Small intestine (tissue), 7 donors: ENCODE measurements at regions not wholly inside any gene's neighbourhood (a gene's known extent, or its start where the extent isn't known, plus 50 kb on each side); places are given as distances from the start of the nearest gene placed in this dataset.

ENCODE experiments used
- DNase-seq, 2 donors: peaks; one replicate each; pipeline versions ENCODE4 v3.0.0 to v3.0.0-alpha.2; 2013
- FAIRE-seq: peaks from 2 replicates; lab custom pipeline; 2012; peaks lifted over from hg19 to GRCh38; lab: Jason Lieb, UNC
- H3K27ac ChIP-seq, 3 donors: one replicate each; pipeline ENCODE4 v1.5.1; 2013; ENCODE audit warnings: low read length in 2 of 3, mild to moderate bottlenecking in 2 of 3, control low read depth in 1 of 3, inconsistent platforms in 1 of 3, low read depth in 1 of 3, moderate library complexity in 1 of 3
- H3K27me3 ChIP-seq, 3 donors: one replicate each; pipeline ENCODE4 v1.6.1; 2013; ENCODE audit warnings: low read length in 3 of 3, inconsistent platforms in 1 of 3; ENCODE audit not compliant: control insufficient read depth in 3 of 3, insufficient read depth in 3 of 3
- H3K36me3 ChIP-seq, 3 donors: one replicate each; pipeline ENCODE4 v1.6.1; 2013; ENCODE audit warnings: low read length in 3 of 3, inconsistent platforms in 1 of 3, low read depth in 1 of 3, mild to moderate bottlenecking in 1 of 3, moderate library complexity in 1 of 3; ENCODE audit not compliant: control insufficient read depth in 3 of 3, insufficient read depth in 2 of 3
- H3K4me1 ChIP-seq, 3 donors: one replicate each; pipeline ENCODE4 v1.6.1; 2013; ENCODE audit warnings: low read length in 2 of 3, inconsistent platforms in 1 of 3, low read depth in 1 of 3, mild to moderate bottlenecking in 1 of 3, moderate library complexity in 1 of 3; ENCODE audit not compliant: control insufficient read depth in 3 of 3, insufficient read depth in 2 of 3
- H3K4me3 ChIP-seq, 3 donors: one replicate each; pipeline ENCODE4 v1.5.1; 2013; ENCODE audit warnings: low read length in 3 of 3, control low read depth in 1 of 3, inconsistent platforms in 1 of 3, low read depth in 1 of 3, mild to moderate bottlenecking in 1 of 3, moderate library complexity in 1 of 3
- H3K9me3 ChIP-seq, 2 donors: one replicate each; pipeline ENCODE4 v1.6.1; 2013; ENCODE audit warnings: low read depth in 1 of 2, low read length in 1 of 2; ENCODE audit not compliant: control insufficient read depth in 2 of 2, insufficient read depth in 1 of 2
- WGBS, 3 donors: extraction: QIAGEN DNeasy Blood & Tissue Kit; methylation state at CpG; one replicate each; pipeline ENCODE4 v1.1.7; 2013; 5-methylcytosine and 5-hydroxymethylcytosine counted together
- donor health status: healthy with polysubstance abuse.
- donor health status: control.
- donor health status: control.
- donor health status: Bipolar disorder and iron deficiency.
- donor health status: healthy.

- FAIRE-seq (no peak), DNase-seq (no peak)
- Histone ChIP-seq H3K4me3 (no peak overlapping the region), H3K27me3 (no peaks in the 10 kb centered on the region), H3K36me3 (no peaks in the 10 kb centered on the region), H3K4me1 (no peaks in the 10 kb centered on the region), H3K9me3 (peaks cover 0 to 3% of the 10 kb centered on the region in 2 donors), H3K27ac (no peak overlapping the region)
- WGBS, 3 donors = 77 to 83% (median 79%) methylated on average over 2 of the region's 2 CpGs
Measured at GRCh38 chr7:15885678-15886077, 199.2 kb upstream of the MEOX2 start.

DNA sequence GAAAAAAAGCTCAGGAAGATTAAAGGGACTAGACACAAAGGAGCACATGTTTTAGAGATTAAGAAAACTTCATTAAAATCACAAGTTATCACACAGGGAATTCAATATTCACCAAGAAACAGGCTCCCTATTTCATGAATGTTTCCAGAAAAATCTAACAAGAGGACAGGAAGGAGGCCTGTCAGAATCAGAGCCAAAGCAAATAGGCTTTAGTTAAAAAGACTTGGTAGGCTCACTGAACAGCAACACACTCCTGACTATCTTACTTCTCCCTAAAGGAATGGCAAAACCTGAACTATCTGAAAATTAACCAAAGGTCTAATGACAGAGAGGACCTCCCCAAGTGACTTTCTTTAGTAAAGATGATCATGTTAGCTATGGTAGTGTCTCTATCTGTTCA is 188.3 kb upstream of the MEOX2 start:
- Histone ChIP-seq H3K36me3 (no peaks in the 10 kb centered on the region), H3K27me3 (no peaks in the 10 kb centered on the region), H3K4me1 (peaks cover 0 to 8% (median 0%) of the 10 kb centered on the region in 3 donors), H3K4me3 (no peak overlapping the region), H3K9me3 (no peaks in the 10 kb centered on the region), H3K27ac (no peak overlapping the region)
- FAIRE-seq (no peak), DNase-seq (no peak)

- no peak for FAIRE-seq
- DNase-seq = peak; percentile 43 to 65
- no peaks in the 10 kb centered on the region for H3K36me3 ChIP-seq
- H3K27ac ChIP-seq = peak overlapping the region in 1 of 3 donors; percentile 24
- H3K9me3 ChIP-seq = no peaks in the 10 kb centered on the region
- no peak overlapping the region for H3K4me3 ChIP-seq
- 12 to 59% (median 19%) methylated on average over 1 of the region's 1 CpG for WGBS, 3 donors
- H3K4me1 ChIP-seq = peaks cover 0 to 8% (median 0%) of the 10 kb centered on the region in 3 donors
- no peaks in the 10 kb centered on the region for H3K27me3 ChIP-seq
Measured at GRCh38 chr7:15870347-15870746, 183.9 kb upstream of the MEOX2 start.

GRCh38 chr7:15867441-15867840 is 181.0 kb upstream of the MEOX2 start:
- Histone ChIP-seq H3K27me3 (no peaks in the 10 kb centered on the region), H3K27ac (no peak overlapping the region), H3K4me1 (peaks cover 0 to 8% (median 0%) of the 10 kb centered on the region in 3 donors), H3K36me3 (no peaks in the 10 kb centered on the region), H3K4me3 (no peak overlapping the region), H3K9me3 (no peaks in the 10 kb centered on the region)
- 92 to 100% (median 94%) methylated on average over 1 of the region's 1 CpG for WGBS, 3 donors
- no peak for DNase-seq
- no peak for FAIRE-seq

GRCh38 chr7:15866753-15867152 is 180.3 kb upstream of the MEOX2 start:
- DNase-seq = no peak
- Histone ChIP-seq H3K9me3 (no peaks in the 10 kb centered on the region), H3K4me1 (peaks cover 0 to 8% (median 0%) of the 10 kb centered on the region in 3 donors), H3K4me3 (no peak overlapping the region), H3K27me3 (no peaks in the 10 kb centered on the region), H3K27ac (no peak overlapping the region), H3K36me3 (no peaks in the 10 kb centered on the region)
- FAIRE-seq = no peak
- WGBS, 3 donors = 71 to 88% (median 79%) methylated on average over 1 of the region's 1 CpG

GRCh38 chr7:15864626-15864991 is 178.1 kb upstream of the MEOX2 start:
- Histone ChIP-seq H3K27ac (no peak overlapping the region), H3K4me3 (no peak overlapping the region), H3K4me1 (no peaks in the 10 kb centered on the region), H3K27me3 (no peaks in the 10 kb centered on the region), H3K36me3 (no peaks in the 10 kb centered on the region), H3K9me3 (no peaks in the 10 kb centered on the region)
- FAIRE-seq (no peak), DNase-seq (no peak)
- 85 to 97% (median 88%) methylated on average over 2 of the region's 2 CpGs for WGBS, 3 donors

DNA sequence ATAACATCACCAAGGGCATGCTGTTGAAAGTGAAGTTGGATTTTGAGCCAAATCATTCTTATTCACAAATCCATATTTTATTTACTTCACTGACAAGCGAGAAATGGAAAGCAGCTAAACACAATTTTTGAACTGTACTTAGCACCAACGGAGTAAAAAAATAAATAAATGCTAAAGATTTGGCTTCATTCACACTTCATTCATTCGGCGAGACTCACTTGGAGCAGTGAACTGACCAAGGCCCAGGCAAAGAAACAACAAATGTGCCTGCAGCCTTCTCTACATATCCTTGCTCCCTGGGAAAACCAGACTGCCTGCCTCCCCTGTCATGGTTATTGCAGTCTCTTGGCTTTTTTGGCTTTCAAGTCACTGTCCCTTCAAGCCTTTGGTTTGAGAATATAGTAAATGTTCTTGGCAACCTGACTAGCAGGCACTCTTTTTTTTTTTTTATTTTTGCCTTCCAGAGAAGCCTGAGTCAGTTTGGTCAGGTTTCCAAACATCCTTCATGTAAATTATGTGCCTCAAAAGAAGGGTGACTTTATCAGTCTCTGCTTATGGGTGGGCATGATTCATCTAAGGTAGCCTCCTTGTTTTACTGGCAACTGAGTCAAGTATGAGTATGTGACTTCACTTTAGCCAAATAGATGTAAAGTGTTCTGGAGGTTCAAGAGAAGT is 177.6 kb upstream of the MEOX2 start:
- H3K9me3 ChIP-seq = no peaks in the 10 kb centered on the region
- DNase-seq (no peak), FAIRE-seq (no peak)
- H3K4me1 ChIP-seq = no peaks in the 10 kb centered on the region
- H3K4me3 ChIP-seq = no peak overlapping the region
- H3K27ac ChIP-seq = no peak overlapping the region
- no peaks in the 10 kb centered on the region for H3K36me3 ChIP-seq
- WGBS, 3 donors = 83 to 86% (median 83%) methylated on average over 4 of the region's 4 CpGs
- no peaks in the 10 kb centered on the region for H3K27me3 ChIP-seq

GRCh38 chr7:15862781-15863165 is 176.3 kb upstream of the MEOX2 start:
- no peak overlapping the region for H3K27ac ChIP-seq
- FAIRE-seq (no peak), DNase-seq (no peak)
- H3K4me3 ChIP-seq = no peak overlapping the region
- no peaks in the 10 kb centered on the region for H3K27me3 ChIP-seq
- no peaks in the 10 kb centered on the region for H3K36me3 ChIP-seq
- H3K4me1 ChIP-seq = no peaks in the 10 kb centered on the region
- H3K9me3 ChIP-seq = no peaks in the 10 kb centered on the region
